HEK293T (cell line): ENCODE measurements at regions not wholly inside any gene's neighbourhood (a gene's known extent, or its start where the extent isn't known, plus 50 kb on each side); places are given as distances from the start of the nearest gene placed in this dataset.

Experiments
- CTCF ChIA-PET: fragments of 350-600 bp; formaldehyde crosslinking; extraction: SDS; loops from one replicate; lab custom pipeline; 2021; ENCODE audit warnings: antibody characterized with exemption, inconsistent platforms; lab: Yijun Ruan, JAX
- POLR2A ChIA-PET: fragments of 350-600 bp; formaldehyde crosslinking; extraction: SDS; loops from one replicate; lab custom pipeline; 2020; ENCODE audit warnings: antibody characterized with exemption, inconsistent platforms; lab: Yijun Ruan, JAX
- DNase-seq: peaks from one replicate; pipeline ENCODE4 v3.0.0; 2012; ENCODE audit warnings: mixed read lengths; ENCODE audit errors: extremely low spot score
- ARNT ChIP-seq: fragments of 450-650 bp; IDR thresholded peaks from 2 replicates; pipeline ENCODE4 v1.6.1; 2017; ENCODE audit warnings: mild to moderate bottlenecking
- BHLHE40 ChIP-seq: fragments of 450-650 bp; IDR thresholded peaks from 2 replicates; pipeline ENCODE4 v1.6.1; 2016; ENCODE audit warnings: mild to moderate bottlenecking, moderate library complexity, borderline replicate concordance
- CTBP1 ChIP-seq: fragments of 450-650 bp; IDR thresholded peaks from 2 replicates; pipeline ENCODE4 v1.6.1; 2016; ENCODE audit warnings: borderline replicate concordance
- ELF4 ChIP-seq: fragments of 450-650 bp; IDR thresholded peaks from 2 replicates; pipeline ENCODE4 v1.6.1; 2017; ENCODE audit warnings: antibody characterized with exemption
- FOXA1 ChIP-seq: fragments of 450-650 bp; IDR thresholded peaks from 2 replicates; pipeline ENCODE4 v1.6.1; 2016; ENCODE audit warnings: mild to moderate bottlenecking
- FOXK2 ChIP-seq: fragments of 450-650 bp; IDR thresholded peaks from 2 replicates; pipeline ENCODE4 v1.6.1; 2016; ENCODE audit warnings: mild to moderate bottlenecking
- FOXM1 ChIP-seq: fragments of 450-650 bp; IDR thresholded peaks from 2 replicates; pipeline ENCODE4 v1.6.1; 2017; ENCODE audit warnings: mild to moderate bottlenecking, borderline replicate concordance
- HDGF ChIP-seq: fragments of 450-650 bp; IDR thresholded peaks from 2 replicates; pipeline ENCODE4 v1.6.1; 2017; ENCODE audit warnings: antibody characterized with exemption, borderline replicate concordance
- L3MBTL2 ChIP-seq: fragments of 450-650 bp; conservative IDR thresholded peaks from 2 replicates; pipeline ENCODE4 v1.6.1; 2016; ENCODE audit warnings: mild to moderate bottlenecking
- LEF1 ChIP-seq: fragments of 450-650 bp; IDR thresholded peaks from 2 replicates; pipeline ENCODE4 v1.6.1; 2017; ENCODE audit warnings: mild to moderate bottlenecking, borderline replicate concordance
- NFRKB ChIP-seq: fragments of 450-650 bp; IDR thresholded peaks from 2 replicates; pipeline ENCODE4 v1.6.1; 2016; ENCODE audit warnings: mild to moderate bottlenecking, moderate library complexity
- SP1 ChIP-seq: fragments of 450-650 bp; IDR thresholded peaks from 2 replicates; pipeline ENCODE4 v1.6.1; 2017
- SUZ12 ChIP-seq: fragments of 450-650 bp; IDR thresholded peaks from 2 replicates; pipeline ENCODE4 v1.6.1; 2016; ENCODE audit warnings: mild to moderate bottlenecking
- TARDBP ChIP-seq: fragments of 450-650 bp; IDR thresholded peaks from 2 replicates; pipeline ENCODE4 v1.6.1; 2016
- ZNF384 ChIP-seq: fragments of 450-650 bp; IDR thresholded peaks from 2 replicates; pipeline ENCODE4 v1.6.1; 2016
- TF ChIP-seq, protein P1 (sequence below): fragments of 450-650 bp; IDR thresholded peaks from 2 replicates; pipeline ENCODE4 v1.6.1; 2016

DNA sequence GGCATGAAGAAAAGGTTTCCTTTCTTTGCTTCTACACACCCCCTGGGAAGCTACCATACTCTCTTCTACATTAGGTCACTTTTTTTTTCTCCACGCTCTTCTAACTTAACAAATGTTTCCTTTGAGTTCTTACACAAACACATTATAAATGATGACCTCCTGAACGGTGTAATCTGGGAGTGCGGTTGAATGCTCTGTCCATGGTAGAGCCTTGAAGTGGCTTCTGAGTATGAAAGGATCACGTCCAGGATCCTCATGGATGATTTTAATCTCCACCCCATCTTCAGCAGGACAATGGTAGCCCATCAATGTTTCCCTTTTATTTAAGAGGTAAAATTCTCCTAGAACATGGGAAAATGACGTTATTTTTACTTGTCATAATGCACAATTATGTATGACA is 587.3 kb downstream of the SEMA5A start:
- TF ChIP-seq CTBP1 (no peak), ARNT (no peak), TARDBP (no peak), SUZ12 (no peak), NFRKB (no peak), FOXM1 (no peak)
- TF ChIP-seq, protein P1, sequence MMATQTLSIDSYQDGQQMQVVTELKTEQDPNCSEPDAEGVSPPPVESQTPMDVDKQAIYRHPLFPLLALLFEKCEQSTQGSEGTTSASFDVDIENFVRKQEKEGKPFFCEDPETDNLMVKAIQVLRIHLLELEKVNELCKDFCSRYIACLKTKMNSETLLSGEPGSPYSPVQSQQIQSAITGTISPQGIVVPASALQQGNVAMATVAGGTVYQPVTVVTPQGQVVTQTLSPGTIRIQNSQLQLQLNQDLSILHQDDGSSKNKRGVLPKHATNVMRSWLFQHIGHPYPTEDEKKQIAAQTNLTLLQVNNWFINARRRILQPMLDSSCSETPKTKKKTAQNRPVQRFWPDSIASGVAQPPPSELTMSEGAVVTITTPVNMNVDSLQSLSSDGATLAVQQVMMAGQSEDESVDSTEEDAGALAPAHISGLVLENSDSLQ, result no peak
- no peak for DNase-seq
- ChIA-PET CTCF (no interaction called here), POLR2A (no interaction called here)

DNA sequence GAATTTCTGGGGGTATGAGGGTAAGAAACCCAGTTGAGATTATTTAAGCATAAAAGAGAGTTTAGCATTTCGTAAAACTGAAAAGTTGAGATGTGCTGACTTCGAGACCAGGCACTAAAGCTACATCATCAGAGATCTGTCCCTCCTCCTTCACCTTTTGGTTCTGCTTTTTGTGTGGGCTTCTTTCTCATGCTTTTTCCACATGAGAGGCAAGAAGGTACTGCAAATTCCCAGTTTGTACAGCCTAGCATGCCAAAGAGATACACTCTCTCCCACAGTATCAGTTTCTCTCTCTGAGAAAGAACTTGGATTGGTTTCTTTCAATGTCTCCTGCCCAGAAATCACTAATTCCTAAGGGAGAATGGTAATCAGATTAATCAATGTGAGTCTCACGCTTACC is 584.7 kb downstream of the SEMA5A start:
- TF ChIP-seq FOXM1 (no peak), FOXA1 (no peak), ELF4 (no peak), NFRKB (no peak), TARDBP (no peak), ZNF384 (no peak), LEF1 (no peak), ARNT (no peak), HDGF (no peak), CTBP1 (no peak), FOXK2 (no peak), L3MBTL2 (no peak), BHLHE40 (no peak), SUZ12 (no peak), SP1 (no peak)
- TF ChIP-seq, protein P1, result no peak
- POLR2A ChIA-PET, result no interaction called here
- no peak for DNase-seq
- CTCF ChIA-PET, result interaction anchor here (0.6 kb wide), 1 partner anchor 284 kb away, joined by 3 read pairs; no protein-coding TSS in a partner anchor

DNA sequence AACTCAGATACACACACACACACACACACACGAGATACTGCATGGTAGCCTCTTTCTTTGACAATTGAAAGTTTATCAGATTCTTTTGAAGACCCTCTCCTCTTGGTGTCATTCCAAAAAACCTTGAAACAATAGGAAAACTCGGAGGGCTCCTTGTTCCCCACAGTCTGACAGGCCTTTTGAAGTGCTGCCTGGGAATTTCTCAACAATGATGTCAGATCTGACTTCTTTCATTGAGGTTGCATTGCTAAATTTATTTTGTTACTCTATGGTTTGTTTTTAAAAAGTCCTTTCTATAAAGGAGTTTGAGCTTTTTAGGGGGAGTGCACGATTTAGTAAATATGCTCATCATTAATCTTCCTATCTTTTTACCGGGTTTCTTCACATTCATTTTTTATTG is 583.9 kb downstream of the SEMA5A start:
- CTCF ChIA-PET, result no interaction called here
- DNase-seq, result no peak
- no peak for TF ChIP-seq NFRKB
- TF ChIP-seq BHLHE40, result no peak
- TF ChIP-seq SP1, result no peak
- TF ChIP-seq HDGF, result no peak
- TF ChIP-seq ARNT, result no peak
- TF ChIP-seq FOXM1, result no peak
- TF ChIP-seq CTBP1, result no peak
- TF ChIP-seq SUZ12, result no peak
- TF ChIP-seq ZNF384, result no peak
- TF ChIP-seq FOXK2, result no peak
- TF ChIP-seq FOXA1, result no peak
- TF ChIP-seq, protein P1, result no peak
- TF ChIP-seq L3MBTL2, result no peak
- no peak for TF ChIP-seq ELF4
- POLR2A ChIA-PET, result no interaction called here

DNA sequence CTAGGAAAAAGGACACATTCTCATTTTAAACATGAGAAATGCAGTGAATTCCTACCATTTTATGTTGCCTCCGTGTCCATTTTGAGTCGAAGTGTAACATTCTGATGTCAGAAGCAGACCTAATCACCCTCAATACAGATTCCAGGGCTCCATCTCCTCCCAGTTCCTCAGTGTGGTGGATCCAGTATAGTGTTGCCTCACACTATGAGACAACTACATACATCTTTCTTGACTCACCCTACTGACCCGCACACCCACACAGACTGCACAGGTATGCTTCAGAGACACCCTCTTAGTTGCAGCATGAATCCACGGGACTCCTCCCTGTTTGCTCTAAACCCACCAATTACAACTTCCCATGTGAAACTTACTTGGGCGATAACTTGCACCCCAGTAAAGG is 564.9 kb downstream of the SEMA5A start:
- CTCF ChIA-PET, result no interaction called here
- DNase-seq, result no peak
- TF ChIP-seq SUZ12 (no peak), ARNT (no peak), FOXK2 (no peak)
- POLR2A ChIA-PET, result no interaction called here

DNA sequence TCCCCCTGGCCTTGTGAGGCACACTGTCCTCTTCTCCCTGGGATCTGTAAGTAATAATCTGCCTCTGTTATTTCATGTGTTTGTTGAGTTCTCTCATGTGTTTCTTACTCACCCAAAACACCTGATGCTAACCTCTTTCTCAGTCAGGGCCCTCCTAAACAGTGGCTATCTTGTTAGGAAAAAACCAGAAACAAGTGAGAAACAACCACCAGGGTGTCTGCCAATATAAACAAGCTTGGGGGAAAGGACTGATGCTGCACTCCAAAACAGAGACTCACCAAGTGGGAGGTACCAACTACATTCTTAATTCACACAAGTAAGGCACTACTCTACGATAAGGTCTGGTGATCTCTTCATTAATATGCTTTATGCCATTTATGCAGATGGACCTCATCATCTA is 564.4 kb downstream of the SEMA5A start:
- TF ChIP-seq FOXK2 (no peak), NFRKB (no peak), TARDBP (no peak), LEF1 (no peak), L3MBTL2 (no peak), SP1 (no peak), CTBP1 (no peak), ELF4 (no peak), ARNT (no peak), FOXM1 (no peak), ZNF384 (no peak), BHLHE40 (no peak), FOXA1 (no peak), SUZ12 (no peak)
- TF ChIP-seq, protein P1, result no peak
- no peak for DNase-seq
- ChIA-PET POLR2A (no interaction called here), CTCF (no interaction called here)

DNA sequence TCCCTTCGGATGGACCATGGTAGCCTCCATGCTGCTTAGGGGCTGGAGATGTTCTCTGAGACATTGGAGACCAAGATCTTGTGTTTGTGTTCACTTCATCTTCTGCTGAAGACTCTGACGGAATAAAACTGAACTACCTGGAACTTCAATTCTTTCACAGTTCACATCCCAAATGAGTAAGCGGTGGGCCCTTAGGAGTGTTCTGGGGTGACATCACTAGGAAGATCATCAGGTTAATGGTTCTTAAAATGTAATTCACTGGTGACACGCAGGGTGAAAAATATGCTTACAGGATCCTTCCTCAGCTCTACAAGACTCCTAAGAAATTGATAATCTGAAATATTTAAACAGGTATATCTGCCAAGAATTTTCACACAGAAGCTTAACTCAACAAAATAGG is 561.5 kb downstream of the SEMA5A start:
- DNase-seq, result no peak
- TF ChIP-seq TARDBP (no peak), FOXM1 (no peak), ELF4 (no peak), L3MBTL2 (no peak), HDGF (no peak), NFRKB (no peak), ZNF384 (no peak), FOXK2 (no peak), CTBP1 (no peak), BHLHE40 (no peak)
- ChIA-PET POLR2A (no interaction called here), CTCF (no interaction called here)
